Hepatocyte (in vitro differentiated cells): ENCODE measurements at regions not wholly inside any gene's neighbourhood (a gene's known extent, or its start where the extent isn't known, plus 50 kb on each side); places are given as distances from the start of the nearest gene placed in this dataset.

ENCODE experiments used
- CTCF ChIP-seq: fragments of 200-600 bp; sonication (generic); IDR thresholded peaks from 2 replicates; pipeline ENCODE4 v1.5.1; 2016; ENCODE audit warnings: antibody characterized with exemption, mild to moderate bottlenecking; ENCODE audit not compliant: poor library complexity
- EZH2 ChIP-seq: fragments of 200-600 bp; sonication (generic); IDR thresholded peaks from 2 replicates; pipeline ENCODE4 v1.6.1; 2016; ENCODE audit warnings: antibody characterized with exemption, mild to moderate bottlenecking, borderline replicate concordance
- EZH2phosphoT487 ChIP-seq: fragments of 200-600 bp; sonication (generic); IDR thresholded peaks from one replicate; pipeline ENCODE4 v1.6.1; 2018; ENCODE audit warnings: antibody characterized with exemption, mild to moderate bottlenecking, low read depth, moderate library complexity; ENCODE audit not compliant: unreplicated experiment, severe bottlenecking

GRCh38 chr5:135222171-135222681, 176.8 kb downstream of the MACROH2A1 start:
- TF ChIP-seq CTCF: no peak
- TF ChIP-seq EZH2: no peak
- no peak for TF ChIP-seq EZH2phosphoT487
